Ascending aorta (tissue), 2 donors: ENCODE measurements at regions not wholly inside any gene's neighbourhood (a gene's known extent, or its start where the extent isn't known, plus 50 kb on each side); places are given as distances from the start of the nearest gene placed in this dataset.

ENCODE experiments used
- DNase-seq, 2 donors: peaks; one replicate each; pipeline ENCODE4 v3.0.0-alpha.2; 2019; ENCODE audit warnings: low spot score in 2 of 2
- H3K27ac ChIP-seq, 2 donors: fragments of 200-600 bp; sonication (generic); one replicate each; pipeline ENCODE4 v1.5.1; 2016 to 2017; ENCODE audit warnings: mild to moderate bottlenecking in 1 of 2
- H3K27me3 ChIP-seq: fragments of 200-600 bp; sonication (generic); one replicate; pipeline ENCODE4 v1.5.1; 2017
- H3K36me3 ChIP-seq, 2 donors: fragments of 200-600 bp; sonication (generic); one replicate each; pipeline ENCODE4 v1.5.1; 2016
- H3K4me1 ChIP-seq, 2 donors: fragments of 200-600 bp; sonication (generic); one replicate each; pipeline ENCODE4 v1.5.1; 2016 to 2017; ENCODE audit warnings: mild to moderate bottlenecking in 1 of 2
- H3K4me3 ChIP-seq, 2 donors: fragments of 200-600 bp; sonication (generic); one replicate each; pipeline ENCODE4 v1.5.1; 2016 to 2017; ENCODE audit warnings: mild to moderate bottlenecking in 1 of 2
- H3K9me3 ChIP-seq, 2 donors: fragments of 200-600 bp; sonication (generic); one replicate each; pipeline ENCODE4 v1.5.1; 2016
- CTCF ChIP-seq, 3 experiments: fragments of 200-600 bp in 2 of 3; fragments of 450-650 bp in 1 of 3; sonication (generic) in 2 of 3; IDR thresholded peaks; one replicate each; pipeline ENCODE4 v1.5.1; 2016 to 2019; ENCODE audit warnings: antibody characterized with exemption in 3 of 3, mild to moderate bottlenecking in 1 of 3, moderate library complexity in 1 of 3
- intact Hi-C: fragments of 100-400 bp; cut with DNase I; formaldehyde crosslinking; loops from one replicate; pipeline ENCODE4 v1.15.1; 2023

- Histone ChIP-seq H3K36me3 (no peaks in the 10 kb centered on the region), H3K27me3 (no peaks in the 10 kb centered on the region), H3K4me1 (no peaks in the 10 kb centered on the region), H3K9me3 (peaks cover 0 to 7% of the 10 kb centered on the region in 2 donors), H3K4me3 (no peak overlapping the region), H3K27ac (no peak overlapping the region)
- TF ChIP-seq CTCF (IDR thresholded peaks at IDR 0.05) = no peak
- no peak for DNase-seq
- intact Hi-C loops = no loop called here
These were observed 339.4 kb downstream of the GRB14 start for GRCh38 chr2:164281896-164282295.

GRCh38 chr2:164275659-164276058 lies 345.6 kb downstream of the GRB14 start:
- Histone ChIP-seq H3K36me3 (no peaks in the 10 kb centered on the region), H3K27ac (no peak overlapping the region), H3K27me3 (no peaks in the 10 kb centered on the region), H3K9me3 (peaks cover 0 to 7% of the 10 kb centered on the region in 2 donors), H3K4me1 (no peaks in the 10 kb centered on the region), H3K4me3 (no peak overlapping the region)
- DNase-seq = no peak
- no peak for TF ChIP-seq CTCF (IDR thresholded peaks at IDR 0.05)
- intact Hi-C loops = no loop called here

- Histone ChIP-seq H3K36me3 (no peaks in the 10 kb centered on the region), H3K4me1 (no peaks in the 10 kb centered on the region), H3K27me3 (no peaks in the 10 kb centered on the region), H3K27ac (no peak overlapping the region), H3K4me3 (no peak overlapping the region), H3K9me3 (no peaks in the 10 kb centered on the region)
- DNase-seq = no peak
- no peak for TF ChIP-seq CTCF (IDR thresholded peaks at IDR 0.05)
- intact Hi-C loops = no loop called here
These were observed 360.8 kb downstream of the GRB14 start for GRCh38 chr2:164260506-164260905.

GRCh38 chr2:164257742-164258141 lies 363.5 kb downstream of the GRB14 start:
- TF ChIP-seq CTCF (IDR thresholded peaks at IDR 0.05) = no peak
- Histone ChIP-seq H3K9me3 (no peaks in the 10 kb centered on the region), H3K27ac (no peak overlapping the region), H3K4me1 (no peaks in the 10 kb centered on the region), H3K27me3 (no peaks in the 10 kb centered on the region), H3K4me3 (no peak overlapping the region), H3K36me3 (no peaks in the 10 kb centered on the region)
- intact Hi-C loops = no loop called here
- DNase-seq = no peak

GRCh38 chr2:164252568-164253287 lies 368.6 kb downstream of the GRB14 start:
- DNase-seq = no peak
- TF ChIP-seq CTCF (IDR thresholded peaks at IDR 0.05) = no peak
- Histone ChIP-seq H3K4me3 (no peak overlapping the region), H3K9me3 (no peaks in the 10 kb centered on the region), H3K27ac (no peak overlapping the region), H3K4me1 (no peaks in the 10 kb centered on the region), H3K27me3 (no peaks in the 10 kb centered on the region), H3K36me3 (no peaks in the 10 kb centered on the region)
- intact Hi-C loops = no loop called here

- Histone ChIP-seq H3K27me3 (no peaks in the 10 kb centered on the region), H3K9me3 (no peaks in the 10 kb centered on the region), H3K36me3 (no peaks in the 10 kb centered on the region), H3K4me3 (no peak overlapping the region), H3K27ac (no peak overlapping the region), H3K4me1 (no peaks in the 10 kb centered on the region)
- no peak for TF ChIP-seq CTCF (IDR thresholded peaks at IDR 0.05)
- intact Hi-C loops = no loop called here
- no peak for DNase-seq
These were observed 378.0 kb downstream of the GRB14 start for GRCh38 chr2:164243315-164243714.
